Neural crest cell (in vitro differentiated cells): ENCODE measurements at regions not wholly inside any gene's neighbourhood (a gene's known extent, or its start where the extent isn't known, plus 50 kb on each side); places are given as distances from the start of the nearest gene placed in this dataset.

Experiments used
- DNase-seq: peaks from one replicate; pipeline ENCODE4 v3.0.0; 2021; ENCODE audit warnings: low read depth, mixed read lengths, low spot score
- H3K27ac Mint-ChIP-seq: one replicate; pipeline ENCODE4 v1.8.0; 2021; ENCODE audit warnings: mild to moderate bottlenecking, mixed read lengths; ENCODE audit not compliant: unreplicated experiment
- H3K27me3 Mint-ChIP-seq: 2 replicates; pipeline ENCODE4 v1.8.0; 2021; ENCODE audit warnings: low read depth, mild to moderate bottlenecking, mixed read lengths
- H3K36me3 Mint-ChIP-seq: 2 replicates; pipeline ENCODE4 v1.8.0; 2021; ENCODE audit warnings: low read depth, mild to moderate bottlenecking, mixed read lengths
- H3K4me1 Mint-ChIP-seq: 2 replicates; pipeline ENCODE4 v1.8.0; 2021; ENCODE audit warnings: mixed read lengths
- H3K4me3 Mint-ChIP-seq: one replicate; pipeline ENCODE4 v1.8.0; 2021; ENCODE audit warnings: mild to moderate bottlenecking, mixed read lengths
- H3K9me3 Mint-ChIP-seq: 2 replicates; pipeline ENCODE4 v1.8.0; 2021; ENCODE audit warnings: mixed read lengths
- TF ChIP-seq, protein P1 (sequence below): fragments of 200-600 bp; sonication (generic); conservative IDR thresholded peaks from 2 replicates; pipeline ENCODE4 v1.5.0; 2021; ENCODE audit warnings: antibody characterized with exemption, mild to moderate bottlenecking

DNA sequence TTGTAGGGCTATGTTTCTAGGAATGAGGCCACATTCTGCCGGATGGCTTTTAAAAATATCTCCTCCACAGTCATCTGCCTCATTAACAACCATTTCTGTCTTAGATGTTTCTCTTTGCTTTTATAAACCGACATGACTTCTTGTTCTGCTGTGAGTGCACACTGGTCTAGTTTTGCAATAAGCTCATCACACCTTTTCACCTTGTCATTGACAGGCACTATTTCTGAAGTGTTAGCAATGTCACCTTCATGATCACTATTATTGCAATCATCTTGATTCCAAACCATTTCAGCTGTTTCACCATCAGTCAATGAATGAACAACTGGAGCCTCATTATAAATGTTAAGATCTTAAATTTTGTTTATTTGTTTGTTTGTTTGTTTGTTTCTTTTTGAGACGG lies 523.7 kb upstream of the DSEL start:
- no peak for DNase-seq
- TF ChIP-seq, protein P1, sequence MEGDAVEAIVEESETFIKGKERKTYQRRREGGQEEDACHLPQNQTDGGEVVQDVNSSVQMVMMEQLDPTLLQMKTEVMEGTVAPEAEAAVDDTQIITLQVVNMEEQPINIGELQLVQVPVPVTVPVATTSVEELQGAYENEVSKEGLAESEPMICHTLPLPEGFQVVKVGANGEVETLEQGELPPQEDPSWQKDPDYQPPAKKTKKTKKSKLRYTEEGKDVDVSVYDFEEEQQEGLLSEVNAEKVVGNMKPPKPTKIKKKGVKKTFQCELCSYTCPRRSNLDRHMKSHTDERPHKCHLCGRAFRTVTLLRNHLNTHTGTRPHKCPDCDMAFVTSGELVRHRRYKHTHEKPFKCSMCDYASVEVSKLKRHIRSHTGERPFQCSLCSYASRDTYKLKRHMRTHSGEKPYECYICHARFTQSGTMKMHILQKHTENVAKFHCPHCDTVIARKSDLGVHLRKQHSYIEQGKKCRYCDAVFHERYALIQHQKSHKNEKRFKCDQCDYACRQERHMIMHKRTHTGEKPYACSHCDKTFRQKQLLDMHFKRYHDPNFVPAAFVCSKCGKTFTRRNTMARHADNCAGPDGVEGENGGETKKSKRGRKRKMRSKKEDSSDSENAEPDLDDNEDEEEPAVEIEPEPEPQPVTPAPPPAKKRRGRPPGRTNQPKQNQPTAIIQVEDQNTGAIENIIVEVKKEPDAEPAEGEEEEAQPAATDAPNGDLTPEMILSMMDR = no peak
- no peaks in the 10 kb centered on the region for H3K36me3 Mint-ChIP-seq
- H3K27me3 Mint-ChIP-seq = no peaks in the 10 kb centered on the region
- no peaks in the 10 kb centered on the region for H3K4me1 Mint-ChIP-seq
- H3K9me3 Mint-ChIP-seq = no peaks in the 10 kb centered on the region
- no peak overlapping the region for H3K27ac Mint-ChIP-seq
- no peak overlapping the region for H3K4me3 Mint-ChIP-seq

GRCh38 chr18:68035774-68036522 lies 519.4 kb upstream of the DSEL start:
- H3K9me3 Mint-ChIP-seq = no peaks in the 10 kb centered on the region
- H3K4me3 Mint-ChIP-seq = no peak overlapping the region
- TF ChIP-seq, protein P1 = no peak
- no peak for DNase-seq
- H3K27me3 Mint-ChIP-seq = no peaks in the 10 kb centered on the region
- H3K4me1 Mint-ChIP-seq = no peaks in the 10 kb centered on the region
- H3K27ac Mint-ChIP-seq = peak overlapping the region; percentile 75
- H3K36me3 Mint-ChIP-seq = no peaks in the 10 kb centered on the region

- TF ChIP-seq, protein P1 = no peak
- DNase-seq = no peak
These were observed 517.8 kb upstream of the DSEL start for GRCh38 chr18:68034296-68034695.

DNA sequence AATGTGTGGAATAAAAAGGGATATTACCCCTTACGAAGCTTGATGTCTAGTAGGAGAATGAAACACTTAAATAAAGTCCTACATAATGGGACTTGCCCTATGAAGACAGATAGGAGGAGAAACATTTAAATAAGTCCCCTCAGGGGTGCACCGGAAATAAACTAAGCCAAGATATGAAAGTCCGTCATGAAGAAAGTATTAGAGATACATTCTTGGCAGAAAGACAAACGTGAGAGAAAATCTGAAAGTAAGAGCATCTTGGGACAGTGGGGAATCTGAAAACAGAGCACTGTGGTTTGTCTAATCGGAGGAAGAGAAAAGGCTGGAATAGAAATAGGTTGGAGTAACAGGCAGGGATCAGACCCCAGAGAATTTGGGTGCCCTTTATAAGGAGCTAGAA lies 516.9 kb upstream of the DSEL start:
- Mint-ChIP-seq H3K9me3 (no peaks in the 10 kb centered on the region), H3K27me3 (no peaks in the 10 kb centered on the region), H3K36me3 (no peaks in the 10 kb centered on the region), H3K4me3 (no peak overlapping the region), H3K4me1 (no peaks in the 10 kb centered on the region), H3K27ac (no peak overlapping the region)
- TF ChIP-seq, protein P1 = no peak
- DNase-seq = no peak

More at GRCh38 chr18:68034296-68034695, 517.8 kb upstream of the DSEL start:
- Mint-ChIP-seq H3K9me3 (no peaks in the 10 kb centered on the region), H3K4me3 (no peak overlapping the region), H3K4me1 (no peaks in the 10 kb centered on the region), H3K27me3 (no peaks in the 10 kb centered on the region), H3K36me3 (no peaks in the 10 kb centered on the region), H3K27ac (no peak overlapping the region)

DNA sequence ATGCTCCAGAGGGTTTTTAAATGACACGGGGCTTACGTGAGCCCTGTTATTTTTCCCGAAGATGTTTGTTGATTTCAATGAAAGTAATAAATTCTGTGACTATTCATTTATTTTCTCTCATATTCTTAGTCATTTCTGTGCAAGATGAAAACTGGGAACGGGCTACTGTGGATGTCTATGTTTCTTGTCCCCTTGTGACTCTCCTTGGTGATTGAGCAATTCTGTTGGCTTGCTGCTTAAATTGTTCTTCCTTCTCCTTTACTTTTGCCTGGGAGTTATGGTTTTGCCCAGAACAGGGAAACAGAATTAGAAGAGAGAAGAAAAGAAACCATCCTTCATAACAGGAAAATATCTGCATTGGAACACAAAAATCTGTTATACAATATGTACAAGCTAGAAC lies 508.2 kb upstream of the DSEL start:
- no peak overlapping the region for H3K27ac Mint-ChIP-seq
- TF ChIP-seq, protein P1 = no peak
- H3K9me3 Mint-ChIP-seq = no peaks in the 10 kb centered on the region
- H3K4me1 Mint-ChIP-seq = no peaks in the 10 kb centered on the region
- no peak for DNase-seq
- no peak overlapping the region for H3K4me3 Mint-ChIP-seq
- H3K27me3 Mint-ChIP-seq = no peaks in the 10 kb centered on the region
- no peaks in the 10 kb centered on the region for H3K36me3 Mint-ChIP-seq
